PC-9 (cell line): ENCODE measurements at regions not wholly inside any gene's neighbourhood (a gene's known extent, or its start where the extent isn't known, plus 50 kb on each side); places are given as distances from the start of the nearest gene placed in this dataset.

Experiments
- BruUV-seq: library from RNA; stranded (reverse); fragments of 400-500 nt; replicated peaks from 2 replicates; lab custom pipeline; 2021; lab: Mats Ljungman, UMichigan
- CTCF ChIA-PET: fragments of 300-600 bp; sonication (Branson Sonifier 250); formaldehyde crosslinking; loops from one replicate; lab custom pipeline; 2022; ENCODE audit warnings: antibody characterized with exemption; lab: Charles Lee
- POLR2A ChIA-PET: fragments of 300-600 bp; sonication (Branson Sonifier 250); formaldehyde crosslinking; loops from one replicate; lab custom pipeline; 2022; ENCODE audit warnings: antibody characterized with exemption; ENCODE audit not compliant: unreplicated experiment; lab: Charles Lee
- DNase-seq, 2 experiments: peaks; one replicate each; pipeline versions ENCODE4 v3.0.0 to v3.0.0-alpha.2; 2015 to 2022; ENCODE audit warnings: mixed read lengths in 1 of 2
- H2AFZ ChIP-seq: fragments of 200-600 bp; sonication (generic); 2 replicates; pipeline ENCODE4 v1.8.1; 2017; ENCODE audit warnings: antibody characterized with exemption
- H3F3A ChIP-seq: fragments of 200-600 bp; sonication (generic); 2 replicates; pipeline ENCODE4 v1.8.1; 2017; ENCODE audit warnings: antibody characterized with exemption, mild to moderate bottlenecking, low read depth; ENCODE audit not compliant: insufficient read depth
- H3K27ac ChIP-seq: fragments of 200-600 bp; sonication (generic); 2 replicates; pipeline ENCODE4 v1.6.1; 2016; ENCODE audit warnings: mixed run types
- H3K27me3 ChIP-seq: fragments of 200-600 bp; sonication (generic); 2 replicates; pipeline ENCODE4 v1.6.1; 2016; ENCODE audit warnings: low read depth, mixed run types; ENCODE audit not compliant: insufficient read depth
- H3K36me3 ChIP-seq: fragments of 200-600 bp; sonication (generic); 2 replicates; pipeline ENCODE4 v1.6.1; 2016; ENCODE audit warnings: low read depth, mixed run types
- H3K4me1 ChIP-seq: fragments of 200-600 bp; sonication (generic); replicated peaks from 2 replicates; pipeline ENCODE4 v1.6.1; 2016; ENCODE audit warnings: mixed run types; ENCODE audit not compliant: insufficient read depth
- H3K4me2 ChIP-seq: fragments of 200-600 bp; sonication (generic); 2 replicates; pipeline ENCODE4 v1.6.1; 2017; ENCODE audit warnings: mixed run types
- H3K4me3 ChIP-seq: fragments of 200-600 bp; sonication (generic); 2 replicates; pipeline ENCODE4 v1.6.1; 2016; ENCODE audit warnings: mixed run types
- H3K79me2 ChIP-seq: fragments of 200-600 bp; sonication (generic); 2 replicates; pipeline ENCODE4 v1.6.1; 2017; ENCODE audit warnings: low read depth, mixed run types
- H3K9me2 ChIP-seq: fragments of 200-600 bp; sonication (generic); 2 replicates; pipeline ENCODE4 v1.8.1; 2017; ENCODE audit warnings: mild to moderate bottlenecking; ENCODE audit not compliant: insufficient read depth
- H3K9me3 ChIP-seq: fragments of 200-600 bp; sonication (generic); 2 replicates; pipeline ENCODE4 v1.8.1; 2016; ENCODE audit warnings: low read depth; ENCODE audit not compliant: insufficient read depth
- H4K20me1 ChIP-seq: fragments of 200-600 bp; sonication (generic); 2 replicates; pipeline ENCODE4 v1.8.1; 2017; ENCODE audit not compliant: insufficient read depth
- CTCF ChIP-seq: fragments of 200-600 bp; sonication (generic); conservative IDR thresholded peaks from 2 replicates; pipeline ENCODE4 v1.6.1; 2017; ENCODE audit warnings: mixed run types, antibody characterized with exemption, mild to moderate bottlenecking, moderate library complexity
- EZH2 ChIP-seq: fragments of 200-600 bp; sonication (generic); IDR thresholded peaks from 2 replicates; pipeline ENCODE4 v1.8.0; 2017; ENCODE audit warnings: antibody characterized with exemption, low read depth
- intact Hi-C: fragments of 100-400 bp; cut with micrococcal nuclease; formaldehyde crosslinking; loops from one replicate; pipeline ENCODE4 v1.10.0; 2022; ENCODE audit not compliant: unreplicated experiment

- H3K4me3 ChIP-seq = no peak overlapping the region
- H3F3A ChIP-seq = no peaks in the 10 kb centered on the region
- POLR2A ChIA-PET = interaction anchor here (0.7 kb wide), 1 partner anchor 15 kb away, joined by 3 read pairs; no protein-coding TSS in a partner anchor
- H3K27ac ChIP-seq = no peak overlapping the region
- H3K9me3 ChIP-seq = no peaks in the 10 kb centered on the region
- no peaks in the 10 kb centered on the region for H3K36me3 ChIP-seq
- H2AFZ ChIP-seq = no peak overlapping the region
- H4K20me1 ChIP-seq = no peaks in the 10 kb centered on the region
- DNase-seq = no peak
- intact Hi-C loops = no loop called here
- no peaks in the 10 kb centered on the region for H3K4me1 ChIP-seq
- H3K27me3 ChIP-seq = no peaks in the 10 kb centered on the region
- CTCF ChIA-PET = no interaction called here
- no TSS peak for BruUV-seq
- H3K9me2 ChIP-seq = no peaks in the 10 kb centered on the region
- no peak for TF ChIP-seq CTCF
- no peak for TF ChIP-seq EZH2
- no peaks in the 10 kb centered on the region for H3K79me2 ChIP-seq
- H3K4me2 ChIP-seq = no peak overlapping the region
Measured at GRCh38 chr10:61554925-61555324, 101.7 kb upstream of the TMEM26 start.

GRCh38 chr10:61549861-61550260 lies 96.7 kb upstream of the TMEM26 start:
- H3K4me3 ChIP-seq = no peak overlapping the region
- H2AFZ ChIP-seq = no peak overlapping the region
- no peaks in the 10 kb centered on the region for H4K20me1 ChIP-seq
- H3F3A ChIP-seq = no peaks in the 10 kb centered on the region
- BruUV-seq = no TSS peak
- ChIA-PET CTCF (no interaction called here), POLR2A (no interaction called here)
- no peaks in the 10 kb centered on the region for H3K36me3 ChIP-seq
- H3K79me2 ChIP-seq = no peaks in the 10 kb centered on the region
- H3K9me2 ChIP-seq = no peaks in the 10 kb centered on the region
- no peak for TF ChIP-seq EZH2
- TF ChIP-seq CTCF = no peak
- intact Hi-C loops = loop anchor here (2.0 kb wide), 1 partner anchor 181 kb away; no protein-coding TSS in a partner anchor
- no peak overlapping the region for H3K4me2 ChIP-seq
- no peaks in the 10 kb centered on the region for H3K9me3 ChIP-seq
- H3K27me3 ChIP-seq = no peaks in the 10 kb centered on the region
- no peaks in the 10 kb centered on the region for H3K4me1 ChIP-seq
- DNase-seq = no peak
- no peak overlapping the region for H3K27ac ChIP-seq

- ChIA-PET POLR2A (no interaction called here), CTCF (no interaction called here)
- Histone ChIP-seq H4K20me1 (no peaks in the 10 kb centered on the region), H3K9me3 (no peaks in the 10 kb centered on the region), H3K4me1 (no peaks in the 10 kb centered on the region), H3K36me3 (no peaks in the 10 kb centered on the region), H3K4me3 (no peak overlapping the region), H3K4me2 (no peak overlapping the region), H3K27ac (no peak overlapping the region), H3F3A (no peaks in the 10 kb centered on the region), H3K79me2 (no peaks in the 10 kb centered on the region), H3K27me3 (no peaks in the 10 kb centered on the region), H3K9me2 (no peaks in the 10 kb centered on the region), H2AFZ (no peak overlapping the region)
- intact Hi-C loops = no loop called here
- TF ChIP-seq EZH2 (no peak), CTCF (no peak)
- BruUV-seq = no TSS peak
- DNase-seq = no peak
Measured at GRCh38 chr10:61548364-61548763, 95.2 kb upstream of the TMEM26 start.
